Tibial nerve (tissue), 4 donors: ENCODE measurements at regions not wholly inside any gene's neighbourhood (a gene's known extent, or its start where the extent isn't known, plus 50 kb on each side); places are given as distances from the start of the nearest gene placed in this dataset.

ENCODE experiments used
- DNase-seq, 2 donors: peaks; one replicate each; pipeline ENCODE4 v3.0.0-alpha.2; 2019; ENCODE audit warnings: low spot score in 2 of 2
- H3K27ac ChIP-seq, 4 donors: fragments of 200-600 bp; sonication (generic) in 3 of 4; one replicate each; pipeline ENCODE4 v1.5.1; 2017 to 2019; ENCODE audit warnings: mild to moderate bottlenecking in 1 of 4
- H3K27me3 ChIP-seq, 2 donors: fragments of 200-600 bp; sonication (generic) in 1 of 2; one replicate each; pipeline versions ENCODE4 v1.5.1 to v1.6.0; 2017 to 2019
- H3K36me3 ChIP-seq, 3 donors: fragments of 200-600 bp; sonication (generic); one replicate each; pipeline ENCODE4 v1.5.1; 2018 to 2019
- H3K4me1 ChIP-seq, 4 donors: fragments of 200-600 bp; sonication (generic) in 3 of 4; one replicate each; pipeline ENCODE4 v1.5.1; 2017 to 2019
- H3K4me3 ChIP-seq, 4 donors: fragments of 200-600 bp; sonication (generic) in 3 of 4; one replicate each; pipeline ENCODE4 v1.5.1; 2017 to 2019; ENCODE audit warnings: mild to moderate bottlenecking in 1 of 4, moderate library complexity in 1 of 4
- H3K9me3 ChIP-seq, 4 donors: fragments of 200-600 bp; sonication (generic) in 3 of 4; one replicate each; pipeline ENCODE4 v1.5.1; 2017 to 2019
- EP300 ChIP-seq, 2 donors: sonication (generic); formaldehyde crosslinking; IDR thresholded peaks; one replicate each; pipeline ENCODE4 v1.6.1; 2017; ENCODE audit warnings: antibody characterized with exemption in 2 of 2, mild to moderate bottlenecking in 1 of 2
- POLR2A ChIP-seq, 2 donors: fragments of 450-650 bp; IDR thresholded peaks; one replicate each; pipeline ENCODE4 v1.6.1; 2017; ENCODE audit warnings: antibody characterized with exemption in 2 of 2, mild to moderate bottlenecking in 2 of 2, moderate library complexity in 2 of 2
- WGBS, 2 donors: methylation state at CpG; one replicate each; pipeline ENCODE4 v1.1.5; 2018; 5-methylcytosine and 5-hydroxymethylcytosine counted together
- TF ChIP-seq, protein P1 (sequence below), 5 experiments: fragments of 200-600 bp in 3 of 5; fragments of 450-650 bp in 2 of 5; sonication (generic) in 3 of 5; IDR thresholded peaks; one replicate each; pipeline ENCODE4 v1.5.1; 2016 to 2019; ENCODE audit warnings: antibody characterized with exemption in 5 of 5, mild to moderate bottlenecking in 3 of 5, moderate library complexity in 2 of 5

DNA sequence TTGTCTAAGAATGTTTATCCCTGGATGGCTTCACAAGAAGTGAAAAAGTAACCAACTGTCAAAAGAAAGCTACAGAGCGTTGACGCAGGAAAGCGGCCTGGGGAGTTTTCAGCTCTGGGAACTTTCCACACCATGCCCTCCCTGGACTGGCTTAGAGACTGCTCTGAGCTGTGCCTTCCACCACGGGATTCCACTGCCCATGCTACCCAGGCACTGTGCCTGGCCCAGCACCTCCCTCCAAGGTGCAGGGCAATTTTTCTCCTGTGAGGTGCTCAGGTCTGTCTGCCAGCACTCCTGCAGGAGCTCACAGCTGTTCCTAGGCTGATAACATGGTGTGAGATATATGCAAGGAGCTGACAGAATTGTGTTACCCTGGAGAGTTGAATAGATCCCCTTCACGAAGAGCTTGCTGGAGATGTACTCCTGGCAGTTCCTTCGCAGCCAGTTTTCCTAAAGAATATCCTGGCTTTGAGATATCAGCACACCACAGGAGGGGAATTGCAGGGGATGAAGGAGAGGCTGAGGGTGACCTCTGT is 258.3 kb upstream of the B3GAT1 start:
- no peaks in the 10 kb centered on the region for H3K4me1 ChIP-seq
- H3K36me3 ChIP-seq: no peaks in the 10 kb centered on the region
- H3K9me3 ChIP-seq: peaks cover 0 to 18% (median 0%) of the 10 kb centered on the region in 4 donors
- no peak for DNase-seq
- H3K27me3 ChIP-seq: no peaks in the 10 kb centered on the region
- 70 to 74% methylated on average over 6 of the region's 6 CpGs for WGBS, 2 donors
- no peak for TF ChIP-seq POLR2A (IDR thresholded peaks at IDR 0.05)
- TF ChIP-seq, protein P1, sequence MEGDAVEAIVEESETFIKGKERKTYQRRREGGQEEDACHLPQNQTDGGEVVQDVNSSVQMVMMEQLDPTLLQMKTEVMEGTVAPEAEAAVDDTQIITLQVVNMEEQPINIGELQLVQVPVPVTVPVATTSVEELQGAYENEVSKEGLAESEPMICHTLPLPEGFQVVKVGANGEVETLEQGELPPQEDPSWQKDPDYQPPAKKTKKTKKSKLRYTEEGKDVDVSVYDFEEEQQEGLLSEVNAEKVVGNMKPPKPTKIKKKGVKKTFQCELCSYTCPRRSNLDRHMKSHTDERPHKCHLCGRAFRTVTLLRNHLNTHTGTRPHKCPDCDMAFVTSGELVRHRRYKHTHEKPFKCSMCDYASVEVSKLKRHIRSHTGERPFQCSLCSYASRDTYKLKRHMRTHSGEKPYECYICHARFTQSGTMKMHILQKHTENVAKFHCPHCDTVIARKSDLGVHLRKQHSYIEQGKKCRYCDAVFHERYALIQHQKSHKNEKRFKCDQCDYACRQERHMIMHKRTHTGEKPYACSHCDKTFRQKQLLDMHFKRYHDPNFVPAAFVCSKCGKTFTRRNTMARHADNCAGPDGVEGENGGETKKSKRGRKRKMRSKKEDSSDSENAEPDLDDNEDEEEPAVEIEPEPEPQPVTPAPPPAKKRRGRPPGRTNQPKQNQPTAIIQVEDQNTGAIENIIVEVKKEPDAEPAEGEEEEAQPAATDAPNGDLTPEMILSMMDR (IDR thresholded peaks at IDR 0.05): no peak
- TF ChIP-seq EP300 (IDR thresholded peaks at IDR 0.05): no peak
- H3K27ac ChIP-seq: no peak overlapping the region
- H3K4me3 ChIP-seq: no peak overlapping the region

DNA sequence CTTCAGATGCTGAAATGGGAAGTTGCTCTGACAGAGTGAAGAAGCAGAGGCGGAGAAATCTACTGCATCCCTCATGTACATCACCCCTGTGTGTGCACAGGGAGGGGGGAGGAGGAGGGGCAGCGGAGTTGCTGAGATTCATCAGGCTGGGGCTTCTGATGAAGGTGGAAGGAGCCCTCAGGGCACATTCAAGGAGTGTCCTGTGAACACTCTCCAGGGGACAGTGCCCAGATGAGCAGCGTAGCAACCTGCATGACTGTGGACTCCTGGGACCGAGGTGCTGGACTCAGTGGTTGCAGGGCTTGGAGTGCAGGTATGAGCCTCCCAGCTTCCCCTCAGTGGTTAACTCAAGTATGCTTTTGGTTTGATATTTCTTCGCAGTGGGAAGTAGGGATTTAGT is 257.8 kb upstream of the B3GAT1 start:
- no peak for TF ChIP-seq EP300 (IDR thresholded peaks at IDR 0.05)
- H3K4me1 ChIP-seq: no peaks in the 10 kb centered on the region
- H3K4me3 ChIP-seq: no peak overlapping the region
- no peak for DNase-seq
- 84 to 85% methylated on average over 5 of the region's 5 CpGs for WGBS, 2 donors
- no peaks in the 10 kb centered on the region for H3K27me3 ChIP-seq
- peaks cover 0 to 18% (median 0%) of the 10 kb centered on the region in 4 donors for H3K9me3 ChIP-seq
- no peak overlapping the region for H3K27ac ChIP-seq
- H3K36me3 ChIP-seq: no peaks in the 10 kb centered on the region

DNA sequence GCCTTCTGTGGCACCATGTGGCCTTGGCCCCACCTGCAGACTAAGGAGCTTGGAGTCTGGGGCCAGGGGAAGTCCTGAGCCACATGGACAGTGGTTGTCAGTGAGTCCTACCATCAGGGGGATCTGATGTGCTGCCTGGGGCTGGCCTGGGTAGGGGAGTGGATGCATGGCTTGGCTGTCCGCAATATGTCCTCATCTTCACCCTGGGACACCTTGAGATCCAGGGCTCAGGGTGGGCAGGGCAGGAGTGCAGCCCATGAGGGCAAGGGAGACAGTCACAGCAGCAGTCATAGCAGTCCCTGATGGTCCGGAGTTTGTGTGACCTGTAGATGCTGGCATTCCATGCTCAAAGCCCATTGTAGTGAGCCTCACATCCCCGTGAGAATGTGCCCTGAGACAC is 256.8 kb upstream of the B3GAT1 start:
- 70 to 100% methylated on average over 2 to 3 of the region's 3 CpGs for WGBS, 2 donors
- Histone ChIP-seq H3K9me3 (peaks cover 0 to 9% (median 0%) of the 10 kb centered on the region in 4 donors), H3K4me1 (no peaks in the 10 kb centered on the region), H3K27ac (no peak overlapping the region), H3K27me3 (no peaks in the 10 kb centered on the region), H3K36me3 (no peaks in the 10 kb centered on the region), H3K4me3 (no peak overlapping the region)
- no peak for DNase-seq
- TF ChIP-seq, protein P1 (IDR thresholded peaks at IDR 0.05): no peak
- TF ChIP-seq EP300 (IDR thresholded peaks at IDR 0.05) (no peak), POLR2A (IDR thresholded peaks at IDR 0.05) (no peak)

DNA sequence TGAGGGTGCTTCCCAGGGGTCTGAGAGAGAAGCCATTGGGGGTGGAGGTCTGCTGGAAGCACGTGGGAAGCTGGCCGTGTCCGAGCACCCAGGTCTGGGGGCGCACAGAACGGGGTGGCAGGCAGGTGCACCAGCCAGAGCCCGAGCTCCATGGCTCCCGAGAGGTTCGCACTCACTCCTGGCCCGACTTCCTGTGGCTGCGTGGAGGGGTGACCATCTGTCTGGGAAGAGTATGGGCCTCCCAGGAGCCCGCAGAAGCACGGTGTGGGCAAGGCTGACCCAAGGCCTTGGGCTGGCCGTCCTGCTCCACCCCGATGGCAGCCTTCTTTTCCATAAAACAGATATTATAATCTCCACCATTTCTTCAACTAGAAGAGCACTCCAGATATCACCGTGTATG is 256.0 kb upstream of the B3GAT1 start:
- 78 to 79% methylated on average over 15 of the region's 15 CpGs for WGBS, 2 donors
- Histone ChIP-seq H3K27ac (no peak overlapping the region), H3K36me3 (no peaks in the 10 kb centered on the region), H3K27me3 (no peaks in the 10 kb centered on the region), H3K4me3 (no peak overlapping the region), H3K4me1 (no peaks in the 10 kb centered on the region), H3K9me3 (peaks cover 0 to 8% (median 0%) of the 10 kb centered on the region in 4 donors)
- TF ChIP-seq, protein P1 (IDR thresholded peaks at IDR 0.05): no peak
- TF ChIP-seq POLR2A (IDR thresholded peaks at IDR 0.05): no peak
- TF ChIP-seq EP300 (IDR thresholded peaks at IDR 0.05): no peak
- no peak for DNase-seq

DNA sequence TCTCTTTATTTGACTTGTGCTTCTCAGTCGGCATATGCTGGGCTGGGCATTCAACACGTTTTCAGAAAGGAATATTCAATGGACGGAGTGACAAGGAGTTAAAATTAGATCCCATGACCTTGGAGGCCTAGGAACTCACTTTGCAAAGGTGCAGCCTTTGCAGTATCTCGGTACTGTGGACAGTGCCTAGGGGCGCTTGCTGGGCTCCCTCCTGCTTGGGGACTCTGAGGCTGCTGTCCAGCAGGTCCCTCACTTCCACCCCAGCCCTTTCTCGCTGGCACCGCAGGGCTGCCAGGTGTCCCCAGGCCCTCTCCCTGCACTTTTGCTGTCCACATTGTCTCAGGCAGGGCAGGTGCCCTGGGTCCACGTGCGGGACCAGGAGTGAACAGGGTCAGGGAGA is 255.5 kb upstream of the B3GAT1 start:
- H3K4me3 ChIP-seq: no peak overlapping the region
- no peak for DNase-seq
- H3K27me3 ChIP-seq: no peaks in the 10 kb centered on the region
- H3K36me3 ChIP-seq: no peaks in the 10 kb centered on the region
- H3K4me1 ChIP-seq: no peaks in the 10 kb centered on the region
- TF ChIP-seq, protein P1 (IDR thresholded peaks at IDR 0.05): no peak
- TF ChIP-seq EP300 (IDR thresholded peaks at IDR 0.05): no peak
- no peak for TF ChIP-seq POLR2A (IDR thresholded peaks at IDR 0.05)
- 78% methylated on average over 9 of the region's 9 CpGs for WGBS, 2 donors
- H3K9me3 ChIP-seq: peaks cover 0 to 8% (median 0%) of the 10 kb centered on the region in 4 donors
- no peak overlapping the region for H3K27ac ChIP-seq

DNA sequence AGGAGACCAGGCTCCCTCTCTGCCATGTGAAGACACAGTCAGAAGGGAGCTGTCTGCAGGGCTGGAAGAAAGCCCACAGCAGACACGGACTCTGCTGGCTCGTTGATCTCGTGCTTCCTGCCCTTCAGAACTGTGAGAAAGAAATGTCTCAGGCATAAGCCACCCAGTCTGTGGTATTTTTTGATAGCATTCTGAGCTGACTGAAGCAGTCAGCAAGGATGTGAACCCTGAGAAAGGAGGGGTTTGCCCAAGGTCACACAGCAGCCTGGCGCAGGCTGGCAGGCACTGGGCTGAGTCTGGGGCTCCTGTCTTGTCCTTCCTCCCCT is 255.1 kb upstream of the B3GAT1 start:
- Histone ChIP-seq H3K9me3 (peaks cover 0 to 8% (median 0%) of the 10 kb centered on the region in 4 donors), H3K27me3 (no peaks in the 10 kb centered on the region), H3K4me1 (no peaks in the 10 kb centered on the region), H3K27ac (no peak overlapping the region), H3K4me3 (no peak overlapping the region), H3K36me3 (no peaks in the 10 kb centered on the region)
- no peak for DNase-seq
- WGBS, 2 donors: 56 to 82% methylated on average over 4 of the region's 4 CpGs
- no peak for TF ChIP-seq POLR2A (IDR thresholded peaks at IDR 0.05)
- TF ChIP-seq, protein P1 (IDR thresholded peaks at IDR 0.05): no peak
- no peak for TF ChIP-seq EP300 (IDR thresholded peaks at IDR 0.05)
